Amniotic epithelial cell (primary cell): ENCODE measurements at regions not wholly inside any gene's neighbourhood (a gene's known extent, or its start where the extent isn't known, plus 50 kb on each side); places are given as distances from the start of the nearest gene placed in this dataset.

Experiments used
- DNase-seq: peaks from one replicate; pipeline ENCODE4 v3.0.0-alpha.2; 2010; ENCODE audit warnings: low read depth

- no peak for DNase-seq
These were observed 330.6 kb upstream of the PMFBP1 start for GRCh38 chr16:72502594-72503005.

DNA sequence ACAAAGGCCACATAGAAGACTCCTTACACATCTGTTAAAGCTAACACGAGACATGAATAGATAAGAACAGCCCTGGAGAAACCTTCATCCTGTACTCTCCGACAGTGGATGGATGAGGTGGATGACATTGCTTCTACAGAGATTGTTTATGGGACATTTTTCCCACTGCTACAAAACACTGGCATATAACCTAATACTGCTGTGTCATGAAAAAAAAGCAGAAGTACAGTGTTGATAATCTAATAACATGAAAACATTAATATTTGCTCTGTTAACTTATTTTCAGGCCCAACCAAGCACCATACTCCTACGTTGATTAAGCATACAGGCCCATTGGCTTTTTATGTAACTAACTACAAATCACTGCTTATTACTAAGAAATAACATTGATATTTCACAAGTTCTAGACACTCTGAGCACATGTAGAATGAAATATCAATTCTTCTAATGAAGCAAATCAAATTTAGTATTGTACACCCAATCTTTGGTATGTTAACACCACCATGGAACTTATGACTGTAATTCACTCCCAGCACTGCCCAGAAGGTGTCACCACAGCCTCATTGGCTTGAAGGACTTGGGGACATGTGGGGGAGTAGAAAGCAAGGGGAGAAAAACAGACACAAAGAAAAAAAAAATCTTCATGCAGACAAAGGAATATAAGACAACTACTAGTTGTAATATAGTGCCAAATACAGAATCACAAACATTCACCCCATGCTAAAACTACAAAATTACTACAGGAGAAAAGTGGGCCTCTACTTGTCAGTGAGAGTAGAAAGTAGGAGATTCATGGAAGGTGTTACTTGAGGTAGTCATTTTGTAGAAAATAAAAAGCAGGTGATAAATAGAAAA, 330.0 kb upstream of the PMFBP1 start:
- DNase-seq = peak; percentile 72

DNA sequence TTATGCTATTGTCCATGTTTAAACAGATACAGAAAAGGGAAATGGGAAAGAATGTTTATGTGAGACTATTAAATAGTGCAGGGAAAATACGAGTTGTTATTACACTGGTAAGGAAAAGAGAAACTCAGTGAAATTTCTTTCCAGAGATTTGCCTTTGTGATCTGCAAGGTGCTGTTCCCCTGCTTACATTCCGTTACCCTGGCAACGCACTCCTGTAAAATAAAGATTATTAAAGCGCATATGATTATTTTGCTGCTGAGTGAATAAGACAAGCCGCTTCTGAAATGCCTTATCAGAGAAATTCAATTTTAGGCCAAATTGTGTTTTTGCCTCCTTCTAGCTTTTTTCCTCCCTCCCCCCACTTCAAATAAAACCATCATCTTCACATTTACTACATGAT, 328.6 kb upstream of the PMFBP1 start:
- no peak for DNase-seq

DNA sequence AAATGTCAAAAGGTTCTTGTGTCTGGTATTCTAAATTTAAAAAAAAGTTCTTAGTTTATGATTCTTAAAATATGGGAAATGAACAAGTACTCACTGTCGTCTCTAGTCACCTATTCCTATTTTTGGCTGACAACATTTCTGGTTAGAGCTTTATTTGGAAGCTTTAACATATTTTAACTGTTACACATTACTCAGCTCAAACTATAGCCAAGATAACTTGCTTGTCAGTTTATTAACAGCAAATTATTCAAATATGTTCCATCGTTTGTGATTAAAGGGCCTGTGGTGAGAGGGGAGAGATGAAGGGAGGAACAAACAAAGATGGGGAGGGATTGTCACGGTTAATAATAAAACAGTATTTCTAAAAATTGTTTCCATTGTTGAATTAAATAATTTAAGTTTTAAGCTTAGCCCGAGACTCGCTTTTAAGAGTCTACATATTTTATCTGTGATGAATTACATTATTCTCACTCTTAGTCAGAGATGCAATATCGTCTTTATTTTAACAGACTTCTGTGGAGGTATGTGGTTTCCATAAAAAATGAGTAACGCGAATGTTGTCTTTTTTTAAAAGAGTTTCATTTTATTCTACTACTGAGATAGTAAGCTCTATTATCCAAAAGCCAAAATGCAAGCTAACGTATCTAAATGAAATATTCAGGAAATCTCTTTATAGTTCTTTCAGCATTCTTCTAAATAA, 321.9 kb upstream of the PMFBP1 start:
- peak; percentile 45 for DNase-seq

DNA sequence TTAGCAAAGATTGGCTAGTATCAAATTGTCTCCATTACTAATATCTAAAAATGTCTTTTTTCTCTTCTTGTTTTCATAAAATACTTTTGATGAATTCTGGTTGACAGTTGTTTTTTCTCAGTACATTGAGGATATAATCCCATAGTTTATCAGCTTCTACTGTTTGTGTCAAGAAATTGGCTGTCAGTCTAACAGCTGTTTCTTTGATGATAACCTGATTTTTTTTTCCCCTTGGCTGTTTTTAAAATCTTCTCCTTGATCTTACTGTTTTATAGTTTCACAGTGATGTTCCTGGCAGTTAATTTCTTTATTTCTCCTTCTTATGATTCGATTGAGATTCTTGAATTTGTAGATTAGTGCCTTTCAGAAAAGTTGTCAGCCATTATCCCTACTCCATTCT, 315.3 kb upstream of the PMFBP1 start:
- DNase-seq = no peak

- peak; percentile 17 for DNase-seq
These were observed 310.7 kb upstream of the PMFBP1 start for GRCh38 chr16:72482695-72483094.

DNA sequence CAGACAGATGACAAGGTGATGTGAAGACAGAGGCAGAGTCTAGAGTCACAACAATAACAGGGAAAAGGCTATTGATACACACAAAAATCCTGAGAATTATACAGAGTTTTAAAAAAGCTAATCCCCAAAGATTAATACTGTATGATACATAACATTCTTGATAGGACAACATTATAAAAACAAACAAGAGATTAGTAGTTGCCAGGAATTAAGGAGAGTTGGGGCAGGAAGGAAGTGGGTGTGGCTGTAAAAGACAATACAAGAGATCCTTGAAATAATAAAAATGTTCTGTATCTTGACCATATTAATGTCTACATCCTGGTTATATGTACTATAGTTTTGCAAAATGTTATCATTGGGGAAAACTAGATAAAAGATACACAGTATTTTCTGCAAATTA, 309.5 kb upstream of the PMFBP1 start:
- peak; percentile 10 for DNase-seq

- peak; percentile 63 for DNase-seq
These were observed 309.0 kb upstream of the PMFBP1 start for GRCh38 chr16:72480911-72481310.

- no peak for DNase-seq
These were observed 303.7 kb upstream of the PMFBP1 start for GRCh38 chr16:72475688-72476087.

DNA sequence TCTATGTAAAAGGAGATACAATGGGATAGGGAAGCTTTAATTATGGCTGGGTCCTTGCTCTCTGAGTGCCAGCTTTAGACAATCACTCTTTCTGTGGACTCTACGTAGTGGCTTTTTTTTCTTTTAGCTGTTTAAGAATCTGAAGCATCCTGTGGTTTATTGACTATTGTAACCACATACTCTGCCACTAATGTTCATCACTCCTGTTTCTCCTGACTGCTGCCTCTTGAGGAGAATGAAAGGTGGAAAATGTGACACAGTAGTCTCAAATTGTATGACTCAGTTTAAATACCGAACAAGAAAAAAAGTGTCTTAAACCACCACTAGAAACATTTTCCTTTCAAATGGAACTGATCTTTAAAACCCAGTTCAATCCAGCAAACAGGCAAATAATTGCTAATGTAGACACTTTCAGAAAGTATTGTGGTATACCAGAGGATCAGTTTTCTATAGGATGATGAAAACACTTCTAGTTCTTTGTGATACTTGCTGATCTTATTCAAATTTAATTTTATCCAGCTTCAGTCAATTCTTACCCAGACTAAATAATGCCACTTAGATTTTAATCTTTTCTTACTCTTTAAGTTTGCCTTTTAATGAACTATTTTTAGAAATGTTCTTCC, 302.7 kb upstream of the PMFBP1 start:
- DNase-seq = peak; percentile 75

- peak; percentile 7 for DNase-seq
These were observed 301.7 kb upstream of the PMFBP1 start for GRCh38 chr16:72473631-72474030.

GRCh38 chr16:72471317-72471924, 299.5 kb upstream of the PMFBP1 start:
- no peak for DNase-seq

DNA sequence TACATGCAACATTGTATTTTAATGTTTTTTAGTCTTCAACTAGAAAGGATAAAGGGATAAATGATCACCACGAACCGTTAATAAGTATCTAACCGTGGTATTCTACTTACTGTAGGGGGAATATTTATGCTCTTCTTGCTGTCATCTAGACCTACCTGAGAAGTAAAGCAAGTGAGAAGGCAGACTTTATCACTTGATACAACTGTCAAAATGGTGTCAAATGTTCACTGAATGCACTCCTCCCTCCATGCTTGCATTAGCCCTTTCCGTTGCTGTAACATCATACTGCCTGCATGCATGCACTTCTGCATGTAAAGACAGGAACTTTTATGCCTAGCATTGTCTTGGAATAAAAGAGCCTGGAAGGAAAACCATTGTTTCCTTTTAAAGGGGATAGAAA, 298.6 kb upstream of the PMFBP1 start:
- DNase-seq = no peak

GRCh38 chr16:72469932-72470331, 298.0 kb upstream of the PMFBP1 start:
- DNase-seq = no peak

- DNase-seq = peak; percentile 87
These were observed 296.6 kb upstream of the PMFBP1 start for GRCh38 chr16:72468582-72468981.

GRCh38 chr16:72467157-72467759, 295.3 kb upstream of the PMFBP1 start:
- DNase-seq = peak; percentile 61

DNA sequence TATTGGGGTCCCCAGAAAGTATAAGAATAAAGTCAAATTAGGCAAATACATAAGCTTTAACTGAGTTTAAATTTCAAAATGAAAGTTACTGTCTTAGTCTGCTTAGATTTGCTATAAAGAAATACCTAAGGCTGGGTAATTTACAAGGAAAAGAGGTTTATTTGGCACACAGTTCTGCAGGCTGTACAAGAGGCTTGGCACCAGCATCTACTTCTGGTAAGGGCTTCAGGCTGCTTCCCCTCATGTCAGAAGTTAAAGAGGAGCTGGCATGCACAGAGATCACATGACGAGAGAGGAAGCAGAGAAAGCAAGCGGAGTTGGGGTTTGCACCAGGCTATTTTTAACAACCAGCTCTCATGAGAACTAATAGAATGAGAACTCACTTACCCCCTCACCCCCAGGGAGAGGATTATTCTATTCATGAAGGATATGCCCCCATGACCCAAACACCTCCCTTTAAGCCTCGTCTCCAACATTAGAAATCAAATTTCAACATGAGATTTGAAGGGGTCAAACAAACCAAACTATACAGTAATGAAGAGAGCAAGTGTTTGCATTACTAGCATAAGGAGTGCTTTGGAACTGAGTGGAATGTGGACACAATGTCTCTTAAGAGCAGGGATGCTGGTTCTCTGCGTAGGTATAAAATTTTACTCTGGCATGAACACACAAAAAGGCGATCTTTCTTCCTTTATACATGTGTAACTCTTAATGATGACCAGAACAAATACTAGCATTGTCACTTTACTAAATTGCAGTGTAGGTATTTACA, 292.8 kb upstream of the PMFBP1 start:
- no peak for DNase-seq

DNA sequence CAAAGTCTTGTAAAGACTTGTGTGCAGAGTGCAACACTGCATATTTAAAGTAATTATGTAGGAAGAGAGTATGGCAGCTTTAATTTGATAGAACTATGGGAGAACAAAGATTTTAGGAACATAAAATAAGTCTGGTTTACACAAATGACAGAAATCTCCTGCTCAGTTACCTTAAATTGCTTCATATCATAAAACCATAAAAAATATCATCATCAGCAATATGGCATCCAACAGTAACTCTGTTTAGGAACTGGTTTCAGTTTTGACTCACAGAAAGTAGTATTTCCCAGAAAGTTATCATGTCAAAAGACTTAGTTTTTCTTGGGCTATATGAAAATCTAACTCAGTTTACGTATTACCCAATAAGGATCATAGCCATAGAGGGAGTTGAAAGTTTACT, 292.1 kb upstream of the PMFBP1 start:
- no peak for DNase-seq

DNA sequence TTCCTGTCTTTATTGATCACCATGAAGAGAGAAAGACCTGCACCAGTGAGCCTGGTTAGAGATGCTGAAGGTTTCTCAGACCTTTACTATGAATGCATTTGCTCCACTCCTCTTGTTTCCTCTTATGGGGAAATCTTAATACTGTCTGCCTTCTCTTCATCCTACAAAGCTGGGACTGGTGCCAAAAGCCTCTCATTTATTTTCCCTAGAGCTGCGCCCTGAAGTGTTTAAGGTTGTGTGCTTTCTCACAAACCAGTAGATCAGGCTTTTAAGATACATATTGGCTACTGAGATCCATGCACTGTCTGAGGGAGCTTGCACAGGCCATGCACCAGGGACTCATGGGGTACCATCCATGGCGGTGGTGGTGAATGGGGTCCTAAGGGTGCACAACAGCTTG, 286.1 kb upstream of the PMFBP1 start:
- DNase-seq = no peak

- no peak for DNase-seq
These were observed 285.4 kb upstream of the PMFBP1 start for GRCh38 chr16:72457243-72457940.
